UCSD-AML1 (cell line): ENCODE measurements at regions not wholly inside any gene's neighbourhood (a gene's known extent, or its start where the extent isn't known, plus 50 kb on each side); places are given as distances from the start of the nearest gene placed in this dataset.

Experiments used
- DNase-seq: peaks from one replicate; lab custom pipeline; 2025; ENCODE audit not compliant: unreplicated experiment; lab: John Stamatoyannopoulos, UW

GRCh38 chr5:15026944-15027343 lies 155.4 kb upstream of the ANKH start:
- no peak for DNase-seq

- no peak for DNase-seq
Measured at GRCh38 chr5:15026011-15026893, 154.7 kb upstream of the ANKH start.

- DNase-seq, result no peak
Measured at GRCh38 chr5:15023846-15024245, 152.3 kb upstream of the ANKH start.

GRCh38 chr5:15023266-15023665 lies 151.7 kb upstream of the ANKH start:
- DNase-seq, result no peak

GRCh38 chr5:15021266-15022046 lies 149.9 kb upstream of the ANKH start:
- no peak for DNase-seq

- no peak for DNase-seq
Measured at GRCh38 chr5:15020736-15021135, 149.2 kb upstream of the ANKH start.

DNA sequence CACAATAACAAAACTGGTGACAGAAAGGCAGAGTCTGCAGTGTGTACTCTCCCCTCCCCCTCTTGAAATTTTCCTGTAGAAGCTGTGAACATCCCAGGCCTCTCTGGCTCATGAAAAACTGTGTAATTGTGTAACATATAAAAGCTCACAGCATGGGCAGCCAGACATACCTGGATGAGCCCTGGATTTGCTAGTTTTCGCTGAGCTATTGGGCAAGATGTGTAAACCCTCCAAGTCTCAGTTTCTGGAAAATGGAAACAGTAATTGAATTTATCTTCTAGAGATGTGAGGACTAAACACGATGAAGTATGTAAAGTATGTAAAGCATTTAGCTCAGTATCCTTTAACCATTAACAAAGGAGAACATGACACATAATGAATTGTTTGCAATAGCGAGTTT lies 143.2 kb upstream of the ANKH start:
- DNase-seq, result no peak

DNA sequence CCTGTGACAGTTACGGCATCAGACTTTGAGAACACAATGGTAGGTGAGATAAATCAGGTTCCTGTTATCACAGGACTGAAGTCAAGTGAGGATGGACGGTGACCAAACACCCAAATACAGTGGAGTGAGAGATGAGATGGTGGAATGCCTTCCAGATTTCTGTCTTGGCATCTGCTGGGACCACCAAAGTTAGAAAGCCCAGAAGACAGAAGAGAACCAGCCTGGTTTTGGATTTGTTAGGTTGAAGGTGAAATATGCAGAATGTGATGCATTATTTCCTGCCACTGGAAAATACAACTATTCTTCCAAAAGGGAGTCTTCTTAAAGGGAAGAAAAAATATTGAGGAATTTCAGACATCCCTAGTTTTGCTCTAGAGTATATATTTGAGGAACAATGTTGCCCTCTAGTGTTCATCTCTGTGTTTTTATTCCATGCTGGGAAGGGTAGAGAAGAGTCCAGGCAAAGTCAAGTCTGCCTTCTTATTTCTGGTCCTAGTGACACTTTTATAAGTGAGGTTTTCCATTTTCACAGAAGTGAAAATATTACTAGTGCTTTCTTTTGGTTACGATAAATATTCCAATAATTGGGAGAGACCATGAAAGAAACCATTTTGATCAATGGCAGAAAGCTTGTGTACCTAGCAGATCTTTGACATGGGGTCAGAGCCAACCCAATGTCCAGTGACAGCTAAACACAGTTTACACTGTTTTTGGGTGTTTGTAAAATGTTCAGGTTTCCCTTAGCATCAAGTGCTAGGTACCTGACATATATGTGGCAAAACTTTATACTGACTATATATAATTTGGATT lies 142.3 kb upstream of the ANKH start:
- no peak for DNase-seq

GRCh38 chr5:15012061-15012460 lies 140.5 kb upstream of the ANKH start:
- no peak for DNase-seq

- no peak for DNase-seq
Measured at GRCh38 chr5:15010936-15011335, 139.4 kb upstream of the ANKH start.

GRCh38 chr5:15009420-15009819 lies 137.8 kb upstream of the ANKH start:
- DNase-seq, result no peak

- DNase-seq, result no peak
Measured at GRCh38 chr5:15008921-15009320, 137.3 kb upstream of the ANKH start.

DNA sequence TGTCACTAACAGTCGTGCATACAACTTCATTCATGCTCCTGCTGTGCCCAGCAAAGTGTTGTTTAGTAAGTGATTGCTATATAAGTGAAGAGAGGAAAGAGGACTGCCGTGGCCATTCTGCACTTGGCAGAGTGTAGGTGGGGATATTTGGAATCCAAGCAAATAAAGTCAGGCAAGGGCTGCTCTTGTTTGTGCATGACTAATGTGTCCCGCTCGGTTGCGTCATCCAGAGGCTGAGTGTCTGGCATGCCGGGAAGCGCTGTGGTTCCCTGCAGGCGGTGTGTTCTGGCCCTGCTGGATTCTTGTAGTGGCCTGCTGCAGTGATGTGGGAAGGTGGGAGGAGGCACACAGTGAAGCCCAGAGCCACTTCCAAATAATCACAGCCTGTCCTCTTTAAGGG lies 136.9 kb upstream of the ANKH start:
- no peak for DNase-seq

DNA sequence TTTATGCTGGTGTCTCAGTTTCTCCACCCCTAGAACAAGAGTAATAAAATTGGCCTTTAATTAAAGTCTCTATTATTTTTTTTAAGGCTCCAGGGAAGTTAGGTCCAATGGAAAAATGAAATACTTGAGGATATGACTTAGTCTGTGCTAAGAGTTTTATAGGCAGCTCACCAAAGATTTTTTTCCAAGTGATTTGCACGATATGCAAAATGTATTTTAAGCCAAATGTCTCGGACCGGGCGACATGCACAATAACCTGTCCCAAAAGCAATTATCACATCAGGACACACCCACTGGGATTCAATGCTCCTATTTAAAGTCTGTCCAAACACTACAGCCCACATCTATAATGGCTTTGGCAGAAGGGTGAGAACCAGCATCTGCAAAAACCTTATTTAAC lies 136.1 kb upstream of the ANKH start:
- no peak for DNase-seq

DNA sequence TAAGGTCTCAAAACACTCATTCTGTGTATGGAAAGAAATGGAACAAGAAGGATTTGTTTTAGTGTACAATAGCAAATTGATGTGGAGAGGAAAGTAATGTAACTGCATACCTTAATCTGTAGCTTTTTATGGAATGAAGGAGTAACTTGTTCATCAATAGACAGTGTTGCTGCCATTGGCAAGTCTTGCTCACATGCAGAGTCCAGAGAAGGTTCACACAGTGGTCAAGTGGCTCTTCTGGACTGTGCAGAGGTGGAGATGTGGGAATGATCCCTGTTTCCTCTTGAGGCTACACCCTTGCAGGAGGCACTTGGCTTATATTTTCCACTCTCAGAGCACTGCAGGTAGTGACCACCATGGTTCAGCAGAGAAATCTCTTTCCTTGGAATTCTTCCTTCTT lies 132.9 kb upstream of the ANKH start:
- DNase-seq, result no peak

DNA sequence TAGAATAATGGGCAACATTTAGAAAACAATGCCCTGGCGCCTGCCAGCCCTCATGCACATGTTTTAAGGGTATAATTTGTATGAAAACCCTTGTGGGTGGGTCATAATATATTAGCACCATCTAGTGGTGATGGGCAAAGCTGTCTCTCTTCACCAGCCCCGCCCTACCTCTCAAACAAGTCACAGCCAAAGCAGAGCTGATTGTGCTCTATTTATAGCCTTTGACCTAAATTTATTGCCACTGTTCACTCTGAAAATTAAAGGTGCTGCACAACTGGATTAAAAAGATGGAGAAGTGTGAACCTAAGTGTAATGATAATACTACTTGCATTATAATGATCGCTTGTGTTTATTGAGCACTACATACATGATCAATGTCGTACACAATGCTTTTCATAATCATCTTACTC lies 131.9 kb upstream of the ANKH start:
- DNase-seq, result peak; percentile 20

GRCh38 chr5:15002791-15003190 lies 131.2 kb upstream of the ANKH start:
- DNase-seq, result no peak

GRCh38 chr5:15002173-15002572 lies 130.6 kb upstream of the ANKH start:
- no peak for DNase-seq

DNA sequence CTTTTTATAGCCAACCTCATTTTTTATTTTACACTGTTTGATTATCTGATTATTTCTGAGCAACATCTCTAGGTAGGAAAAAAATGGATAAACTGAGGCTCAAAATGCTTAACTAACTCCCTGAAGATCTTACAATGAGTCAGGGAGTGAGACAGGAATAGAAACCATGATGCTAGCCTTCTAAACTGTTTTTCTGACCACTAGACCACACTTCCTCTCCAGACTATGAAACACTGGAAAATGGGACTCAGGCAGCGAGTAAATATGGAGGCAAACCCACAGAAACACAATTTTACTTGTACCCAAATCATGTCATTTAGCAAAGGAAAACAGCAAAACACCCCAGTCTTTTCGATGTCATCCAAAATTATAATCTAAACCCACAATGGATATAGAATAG lies 129.9 kb upstream of the ANKH start:
- DNase-seq, result no peak

GRCh38 chr5:14998491-14998890 lies 126.9 kb upstream of the ANKH start:
- DNase-seq, result no peak

GRCh38 chr5:14996997-14997396 lies 125.4 kb upstream of the ANKH start:
- no peak for DNase-seq
